HG03457 (cell line): ENCODE measurements at regions not wholly inside any gene's neighbourhood (a gene's known extent, or its start where the extent isn't known, plus 50 kb on each side); places are given as distances from the start of the nearest gene placed in this dataset.
"Not testable (repeated sequence)": the region's sequence is repeated elsewhere in the genome, so short reads cannot be mapped to it uniquely, and the experiment has no call there.

ENCODE experiments used
- ATAC-seq: cut with Tn5 transposase; IDR thresholded peaks from one replicate; pipeline ENCODE4 v1.9.1; 2021; ENCODE audit warnings: moderate number of reproducible peaks; ENCODE audit not compliant: unreplicated experiment

DNA sequence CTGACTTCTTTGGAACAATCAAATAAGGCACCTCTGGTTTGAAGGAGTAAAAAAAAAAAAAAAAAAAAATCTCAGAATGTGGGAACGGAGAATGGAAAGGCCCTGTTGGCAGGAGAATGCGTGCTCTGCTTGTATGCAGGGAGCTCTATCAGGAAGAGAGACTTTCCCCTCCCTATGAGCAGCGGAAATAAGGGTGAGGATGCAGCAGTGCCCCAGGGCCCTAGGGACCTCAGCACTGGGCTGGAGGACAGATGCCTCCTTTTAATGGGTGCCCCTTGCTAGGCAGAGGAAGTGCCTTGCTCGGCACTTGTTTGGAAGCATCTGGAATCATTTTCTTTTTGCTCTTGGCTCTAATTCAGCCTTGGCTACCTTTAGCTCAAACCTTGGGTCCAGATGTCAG lies 283.4 kb upstream of the NBPF12 start:
- not testable (repeated sequence) for ATAC-seq

DNA sequence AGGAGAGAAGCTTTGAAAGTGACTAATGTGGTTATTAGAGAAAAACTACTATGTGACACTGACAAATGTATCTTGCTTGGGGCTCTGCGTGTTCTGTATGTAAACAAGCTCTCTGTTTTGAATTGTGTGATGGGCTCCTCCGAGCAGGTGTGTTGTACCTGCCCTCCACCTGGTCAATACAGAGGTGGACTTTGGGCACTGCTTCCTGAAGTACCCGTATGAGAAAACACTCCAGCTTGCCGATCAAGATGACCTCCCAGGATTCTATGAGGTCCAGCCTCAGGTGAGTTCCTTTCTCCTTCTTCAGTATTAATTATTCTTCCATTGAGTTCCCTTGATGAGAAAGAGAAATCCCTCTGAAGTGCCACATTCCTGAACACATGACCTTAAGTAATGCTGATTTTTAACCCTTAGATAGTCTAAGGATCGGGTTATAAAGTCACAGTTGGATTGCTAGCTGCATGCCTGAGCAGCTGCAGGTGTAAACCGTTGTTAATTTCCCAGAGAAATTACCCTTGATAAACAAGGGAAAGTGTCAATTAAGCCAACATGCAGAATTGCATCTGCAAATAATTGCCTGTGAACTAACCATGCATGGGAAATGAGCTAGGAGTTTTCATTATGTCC lies 292.0 kb upstream of the NBPF12 start:
- ATAC-seq, result not testable (repeated sequence)

DNA sequence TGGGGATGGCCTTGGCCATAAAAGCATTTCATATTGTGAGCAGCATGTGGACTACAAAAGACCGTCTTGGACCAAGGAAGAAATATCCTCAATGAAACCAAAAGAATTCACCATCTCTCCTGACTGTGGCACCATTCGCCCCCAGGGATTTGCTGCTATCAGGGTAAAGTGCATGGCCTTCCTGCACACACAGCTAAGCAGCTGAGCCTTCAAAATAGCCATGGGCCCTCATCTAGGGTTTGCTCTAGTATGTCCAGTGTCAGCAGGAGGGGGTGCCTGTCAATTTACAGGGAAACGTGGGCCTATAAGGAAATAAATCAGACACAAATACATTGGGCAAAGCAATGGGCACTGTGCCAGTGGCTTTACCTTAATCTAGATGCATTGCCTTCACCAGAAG lies 296.6 kb upstream of the NBPF12 start:
- ATAC-seq, result not testable (repeated sequence)

DNA sequence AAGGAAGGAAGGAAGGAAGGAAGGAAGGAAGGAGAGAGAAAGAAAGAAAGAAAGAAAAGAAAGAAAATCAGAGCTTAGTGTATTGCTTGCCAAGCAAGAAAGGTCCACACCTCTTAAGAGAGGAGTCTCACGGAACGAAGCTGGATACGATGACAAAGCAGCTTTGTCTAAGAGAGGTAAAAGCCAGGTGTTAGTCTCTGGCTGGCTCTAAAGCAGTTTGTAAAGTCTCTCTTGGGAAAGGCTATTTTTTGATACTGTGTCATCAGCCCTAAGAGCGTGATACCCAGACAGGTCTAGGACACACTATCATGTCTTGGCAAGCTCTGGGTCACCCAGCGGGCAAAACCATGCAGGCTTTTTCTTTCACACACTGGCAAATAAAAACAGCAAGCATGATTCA lies 297.5 kb upstream of the NBPF12 start:
- not testable (repeated sequence) for ATAC-seq

DNA sequence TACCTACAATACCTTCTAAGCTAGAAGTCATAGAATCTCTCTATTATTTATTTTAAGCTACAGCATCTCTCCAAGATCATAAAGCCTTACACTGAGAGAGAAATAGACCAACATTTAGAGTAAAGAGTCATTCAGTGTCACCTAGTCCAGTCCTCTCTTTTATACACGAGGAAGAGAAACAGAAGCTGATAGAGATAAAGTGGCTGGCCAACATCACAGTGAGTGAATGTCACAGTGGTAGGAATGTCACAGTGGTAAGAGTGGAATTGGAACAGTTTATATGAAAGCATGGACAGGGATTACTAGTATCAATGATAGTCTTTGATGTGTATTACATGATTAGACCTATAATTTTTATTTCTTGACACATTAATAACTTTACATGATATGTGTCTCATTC lies 307.8 kb upstream of the NBPF12 start:
- not testable (repeated sequence) for ATAC-seq

DNA sequence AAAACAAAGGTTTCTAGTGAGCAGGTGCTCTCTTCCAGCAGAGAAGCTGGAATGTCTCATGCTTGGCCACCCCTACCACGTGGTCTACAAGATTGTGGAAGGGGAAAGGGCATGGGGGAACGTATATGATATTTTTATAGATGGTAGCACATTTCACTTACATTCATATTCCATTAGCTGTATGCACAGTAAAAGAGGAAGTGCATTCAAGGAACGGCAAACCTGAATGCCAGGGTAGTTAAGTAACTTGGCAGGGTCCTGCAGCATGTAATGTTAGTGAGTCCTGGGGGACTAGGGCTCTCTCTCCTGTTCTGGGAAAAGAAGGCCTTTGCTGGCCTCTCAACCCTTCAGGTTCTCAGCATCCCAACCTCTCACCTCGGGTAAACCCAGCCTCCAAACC lies 319.5 kb upstream of the NBPF12 start:
- ATAC-seq, result not testable (repeated sequence)

DNA sequence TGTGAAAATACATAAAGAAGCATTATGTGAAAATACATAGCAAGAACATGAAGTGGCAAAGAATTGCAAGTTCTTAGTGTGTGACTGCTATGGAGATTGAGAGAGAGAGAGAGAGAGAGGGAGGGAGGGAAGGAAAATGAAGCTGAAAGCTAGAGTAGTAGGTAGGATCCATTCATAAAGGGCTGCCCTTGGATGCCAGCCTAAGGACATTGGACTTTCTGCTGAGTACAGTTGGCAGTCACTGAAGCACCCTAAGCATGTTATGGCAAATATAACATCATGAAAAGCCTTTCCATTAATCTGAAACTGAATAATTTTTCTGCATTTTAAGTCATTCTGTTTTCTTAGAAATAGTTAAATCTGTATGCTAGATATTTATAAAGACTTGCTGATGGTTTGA lies 333.4 kb upstream of the NBPF12 start:
- ATAC-seq, result not testable (repeated sequence)

DNA sequence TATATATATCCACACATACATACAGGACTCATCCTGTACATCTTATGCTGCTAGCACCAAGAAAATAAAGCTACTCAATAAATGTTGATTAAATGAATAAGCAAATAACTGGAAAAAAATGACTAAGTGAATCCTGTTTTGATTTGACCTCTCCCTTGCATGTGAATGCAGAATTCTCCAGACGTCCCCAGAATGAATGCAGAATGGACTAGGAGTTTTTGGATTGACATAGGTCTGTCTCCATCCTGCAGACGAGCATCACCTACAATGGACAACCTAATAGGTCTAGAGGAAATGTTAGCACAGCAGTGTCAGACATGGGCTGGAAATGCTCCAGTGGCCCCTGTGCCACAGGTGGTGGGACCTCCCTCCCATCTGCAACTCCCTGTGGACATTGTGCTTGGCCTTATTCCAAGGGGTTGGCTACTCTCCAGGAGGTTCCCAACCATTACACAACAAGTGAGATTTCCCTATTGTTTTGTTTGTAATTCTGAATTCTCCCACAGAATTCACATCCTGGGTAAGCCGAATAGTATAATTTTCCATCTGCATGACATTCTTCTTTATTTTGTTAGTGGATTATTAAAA lies 337.3 kb upstream of the NBPF12 start:
- ATAC-seq, result not testable (repeated sequence)

DNA sequence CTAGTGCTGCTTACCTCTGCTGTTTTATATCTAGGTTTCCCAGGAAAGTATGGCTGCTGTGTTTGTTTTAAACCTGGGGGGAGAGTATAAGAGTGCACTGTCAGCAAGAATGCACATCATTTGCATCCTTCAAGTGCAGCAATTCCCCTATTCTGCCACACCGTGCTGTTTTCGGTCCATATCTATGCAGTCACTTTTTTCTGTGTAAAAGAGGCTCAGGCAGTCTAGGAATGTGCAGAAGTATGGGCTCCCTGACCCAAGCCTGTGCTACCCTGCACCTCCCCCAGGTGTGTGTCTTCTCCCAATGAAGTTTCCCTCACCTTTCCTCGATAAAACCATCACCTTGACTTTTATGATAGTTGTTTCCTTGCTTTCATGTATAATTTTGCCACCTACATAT lies 338.2 kb upstream of the NBPF12 start:
- ATAC-seq, result not testable (repeated sequence)

DNA sequence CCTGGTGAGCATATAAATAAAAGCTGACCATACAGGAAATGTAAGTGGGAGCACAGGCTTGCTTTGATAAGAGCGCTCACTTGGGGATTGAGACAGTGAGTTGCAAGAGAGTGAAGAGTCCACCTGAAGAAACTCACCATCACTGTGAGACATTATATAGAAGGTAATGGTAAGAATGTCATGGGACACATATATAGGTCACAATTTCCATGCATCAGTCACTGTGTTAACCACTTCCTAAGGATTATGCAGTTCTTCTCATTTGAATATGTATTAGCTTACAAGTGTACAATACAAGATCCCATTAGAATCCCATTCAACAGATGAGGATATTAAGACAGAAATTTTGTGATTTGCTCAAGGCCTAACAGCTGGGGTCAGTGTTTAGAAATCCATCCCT lies 352.4 kb upstream of the NOTCH2NLA start:
- ATAC-seq, result not testable (repeated sequence)

DNA sequence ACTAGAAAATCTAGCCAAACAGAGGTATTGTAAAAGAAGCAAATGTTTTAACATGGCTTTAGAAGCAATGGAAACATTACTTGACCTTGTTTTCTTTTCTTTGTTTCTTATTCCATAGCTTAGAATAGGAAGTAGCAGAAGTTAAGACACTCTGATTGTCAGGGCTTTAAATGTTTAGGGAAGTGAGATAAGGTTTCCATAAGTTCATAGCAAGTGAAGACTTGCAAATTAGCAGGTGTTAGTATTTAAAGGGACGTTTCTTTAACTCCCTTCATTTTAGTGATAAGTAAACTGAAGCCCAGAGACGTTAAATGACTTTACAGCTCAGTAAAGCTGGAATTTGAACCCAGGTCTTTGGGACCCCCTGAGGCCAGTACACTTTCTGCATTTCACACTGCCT lies 338.7 kb upstream of the NOTCH2NLA start:
- not testable (repeated sequence) for ATAC-seq

DNA sequence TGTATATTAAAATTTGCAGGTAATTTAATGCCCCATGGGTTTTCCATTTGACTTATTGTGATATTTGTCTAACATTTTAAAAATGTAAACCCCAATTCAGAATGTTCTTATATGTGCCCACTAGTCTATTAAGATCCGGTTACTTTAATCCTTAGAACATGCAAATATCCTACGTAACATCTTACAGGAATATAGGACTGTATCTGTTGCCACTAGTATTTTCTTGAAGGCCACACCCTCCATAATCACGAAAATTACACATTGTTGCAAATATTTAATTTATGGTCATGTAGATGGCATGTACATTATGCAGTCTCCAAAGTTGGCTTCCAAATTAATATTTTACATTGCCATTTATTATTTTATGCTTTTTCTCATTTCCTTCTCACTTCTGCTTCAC lies 329.2 kb upstream of the NOTCH2NLA start:
- ATAC-seq, result not testable (repeated sequence)

DNA sequence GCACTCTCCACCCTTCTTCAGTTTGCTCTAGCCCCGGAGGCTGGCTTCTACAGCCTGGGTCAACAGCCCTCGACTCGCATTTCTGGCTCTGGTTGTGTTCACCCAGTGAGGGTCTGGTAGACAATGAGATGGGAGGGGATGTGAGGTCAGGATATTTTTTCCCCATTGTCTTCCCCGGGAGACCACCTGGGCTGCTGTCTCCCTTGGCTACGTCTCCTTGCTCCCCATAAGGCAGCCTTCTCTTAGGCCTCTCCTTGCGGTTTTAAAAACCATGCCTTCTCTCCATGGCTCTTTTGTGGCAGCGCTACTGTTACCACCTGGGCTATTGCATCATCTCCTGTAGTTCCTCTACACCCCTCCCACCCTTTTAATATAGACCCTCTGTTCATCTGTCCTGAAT lies 327.6 kb upstream of the NOTCH2NLA start:
- ATAC-seq, result not testable (repeated sequence)

DNA sequence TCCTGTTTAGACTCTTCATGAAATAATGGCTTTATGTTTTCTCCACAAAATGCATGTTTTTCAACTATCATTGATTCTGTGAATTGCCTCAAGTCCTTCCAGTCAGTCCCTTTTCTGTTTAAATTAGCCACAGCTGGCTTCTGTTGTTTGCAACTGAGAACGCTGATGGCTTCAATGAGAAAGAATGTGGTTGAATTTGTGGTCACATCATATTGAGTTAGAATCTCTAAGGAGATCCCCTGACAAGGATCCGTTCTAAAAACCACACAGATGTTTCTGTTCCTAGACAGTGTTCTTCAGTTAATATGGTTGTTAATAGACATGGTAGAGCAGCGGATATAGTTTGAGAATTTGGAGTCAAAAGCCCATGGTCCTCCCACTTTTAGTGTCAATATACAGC lies 323.6 kb upstream of the NOTCH2NLA start:
- ATAC-seq, result not testable (repeated sequence)

DNA sequence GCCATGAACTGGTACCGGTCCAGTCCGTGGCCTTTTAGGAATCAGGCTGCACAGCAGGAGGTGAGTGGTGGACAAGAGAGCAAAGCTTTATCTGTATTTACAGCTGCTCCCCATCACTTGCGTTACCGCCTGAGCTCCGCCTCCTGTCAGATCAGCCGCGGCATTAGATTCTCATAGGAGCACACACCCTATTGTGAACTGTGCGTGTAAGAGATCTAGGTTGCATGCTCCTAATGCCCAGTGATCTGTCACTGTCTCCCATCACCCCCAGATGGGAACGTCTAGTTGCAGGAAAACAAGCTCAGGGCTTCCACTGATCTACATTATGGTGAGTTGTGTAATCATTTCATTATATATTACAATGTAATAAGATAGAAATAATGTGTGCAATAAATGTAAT lies 319.9 kb upstream of the NOTCH2NLA start:
- not testable (repeated sequence) for ATAC-seq

DNA sequence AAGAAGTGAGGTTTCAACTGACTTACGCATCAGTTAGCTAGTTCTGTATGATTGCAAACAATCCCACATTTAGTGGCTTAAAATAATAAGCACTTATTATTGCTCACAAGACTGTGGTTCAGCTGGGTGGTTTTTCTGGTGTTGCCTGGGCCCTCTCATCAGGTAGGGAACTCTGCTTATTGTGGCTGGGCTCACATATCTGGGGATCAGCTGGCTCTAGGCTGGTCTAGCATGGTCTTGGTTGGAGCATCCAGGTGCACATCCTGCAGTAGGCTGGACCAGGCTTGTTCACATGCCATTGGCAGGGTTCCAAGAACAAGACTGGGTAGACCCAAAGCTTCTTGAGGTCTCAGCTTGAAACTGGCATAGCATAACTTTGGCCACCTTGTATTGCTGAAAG lies 317.4 kb upstream of the NOTCH2NLA start:
- ATAC-seq, result not testable (repeated sequence)

DNA sequence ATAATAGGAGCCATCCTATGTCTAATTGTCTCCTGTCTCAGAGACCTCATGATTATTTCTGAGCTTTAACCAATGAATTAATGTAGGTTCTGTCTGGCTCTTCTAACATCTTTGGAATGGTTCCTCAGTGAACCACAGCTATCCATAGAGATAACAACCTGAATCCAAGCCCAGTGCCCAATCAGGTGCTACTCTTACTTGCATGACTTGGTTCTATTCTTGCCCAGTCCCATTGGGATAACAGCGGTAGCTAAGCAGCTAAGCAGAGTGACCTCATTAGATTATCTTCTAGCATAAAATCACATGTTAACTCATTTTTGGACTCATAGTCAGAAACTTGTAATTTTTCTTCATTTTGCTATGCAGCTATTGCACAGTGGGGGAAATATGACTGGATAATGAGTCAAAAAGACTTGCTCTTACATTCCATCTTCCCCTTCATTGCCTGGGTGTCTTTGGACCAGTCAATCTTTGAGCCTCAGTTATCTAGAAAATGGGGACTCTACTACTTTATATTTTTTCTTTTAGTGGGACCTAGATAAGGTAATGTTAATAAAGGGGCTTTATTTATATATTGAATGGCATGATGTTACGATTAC lies 309.1 kb upstream of the NOTCH2NLA start:
- not testable (repeated sequence) for ATAC-seq

DNA sequence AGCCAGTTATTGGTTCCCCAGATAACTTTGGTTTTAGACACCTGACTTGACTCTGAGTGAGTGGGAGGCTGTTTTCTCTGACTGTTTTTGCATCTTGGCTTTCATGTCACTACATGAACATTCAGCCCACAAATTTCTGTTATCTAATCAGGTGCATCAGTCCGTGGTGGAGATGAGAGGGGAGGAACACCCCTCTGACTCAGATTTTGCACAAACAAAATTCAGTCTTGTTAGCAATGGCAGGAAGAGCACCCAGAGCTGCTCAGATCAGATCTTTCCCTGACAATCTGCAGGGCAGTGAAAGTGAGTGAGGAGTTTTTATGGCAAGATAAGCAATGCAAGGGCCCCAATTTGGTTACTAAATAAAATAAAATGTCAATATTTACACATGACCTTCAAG lies 307.2 kb upstream of the NOTCH2NLA start:
- ATAC-seq, result not testable (repeated sequence)

DNA sequence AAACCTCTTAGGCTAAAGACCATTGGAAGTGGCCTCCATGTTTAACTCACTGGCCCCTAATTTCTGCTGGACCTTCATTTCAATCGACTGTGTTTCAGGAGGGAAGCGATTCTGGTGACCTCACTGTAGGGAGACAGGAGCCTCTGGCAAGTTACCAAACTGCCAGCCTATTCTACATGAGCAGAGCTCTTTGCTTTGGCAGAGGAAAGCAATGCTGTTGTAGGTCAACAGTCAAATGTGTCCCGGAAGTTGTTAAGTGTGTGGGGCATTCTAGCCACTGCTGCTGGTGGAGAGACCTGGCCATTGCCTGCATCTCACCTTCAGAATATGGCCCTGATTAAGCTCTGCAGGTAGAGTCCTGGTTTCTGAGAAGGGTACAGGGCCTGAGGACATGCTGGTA lies 306.8 kb upstream of the NOTCH2NLA start:
- ATAC-seq, result not testable (repeated sequence)

DNA sequence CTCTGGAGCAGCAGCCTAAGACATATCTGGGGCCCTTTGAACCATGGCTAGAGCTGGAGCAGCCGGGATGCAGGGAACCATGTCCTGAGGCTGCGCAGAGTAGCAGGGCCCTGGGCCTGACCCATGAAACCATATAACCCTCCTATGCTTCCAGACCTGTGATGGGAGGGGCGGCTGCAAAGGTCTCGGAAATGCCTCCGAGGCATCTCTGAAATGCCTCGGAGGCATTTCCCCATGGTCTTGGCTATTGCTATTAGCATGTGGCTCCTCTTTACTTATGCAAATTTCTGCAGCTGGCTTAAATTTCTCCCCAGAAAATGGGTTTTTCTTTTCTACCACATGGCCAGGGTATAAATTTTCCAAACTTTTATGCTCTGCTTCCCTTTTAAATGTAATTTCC lies 302.1 kb upstream of the NOTCH2NLA start:
- not testable (repeated sequence) for ATAC-seq

DNA sequence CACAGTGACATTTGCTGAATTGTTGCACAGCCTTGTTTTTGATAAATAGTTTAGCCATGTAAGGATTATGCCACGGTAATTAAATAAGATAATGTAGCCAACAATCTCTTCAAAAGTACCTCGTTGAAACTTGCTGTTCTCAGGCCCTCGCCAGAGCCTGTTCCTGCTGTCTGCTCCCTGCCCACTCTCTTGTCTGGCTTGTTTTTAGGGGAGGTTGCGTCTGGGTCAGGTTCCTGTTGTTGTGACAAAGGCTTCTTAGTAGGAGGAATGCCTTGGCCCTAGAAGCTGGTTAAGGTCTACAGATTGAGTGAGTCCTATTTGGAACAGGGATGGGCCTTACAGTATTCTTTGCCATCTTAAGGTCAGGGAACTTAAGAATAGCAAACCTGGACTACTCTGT lies 294.0 kb upstream of the NOTCH2NLA start:
- ATAC-seq, result not testable (repeated sequence)

DNA sequence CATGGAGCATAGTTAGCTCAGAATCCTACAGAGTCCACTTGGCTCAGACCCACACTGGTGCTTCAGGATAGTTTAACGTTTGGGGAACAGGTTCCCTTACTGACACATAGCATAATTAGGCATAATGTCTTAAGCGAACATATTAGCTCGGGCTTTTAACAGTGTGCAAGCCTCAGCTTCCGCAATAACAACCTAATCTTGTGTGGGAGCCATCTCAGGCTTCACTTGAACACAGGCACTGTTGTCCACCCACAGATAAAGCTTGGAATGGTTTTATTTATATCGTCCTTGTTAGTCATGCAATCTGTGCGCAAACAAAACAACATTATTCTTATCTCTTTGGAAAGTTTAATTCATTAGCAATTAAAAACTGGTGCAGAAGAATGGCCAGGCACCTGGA lies 293.5 kb upstream of the NOTCH2NLA start:
- not testable (repeated sequence) for ATAC-seq
